Sigmoid colon (tissue), 3 donors: ENCODE measurements at regions not wholly inside any gene's neighbourhood (a gene's known extent, or its start where the extent isn't known, plus 50 kb on each side); places are given as distances from the start of the nearest gene placed in this dataset.

Source experiments
- POLR2A ChIP-seq, 2 donors: fragments of 450-650 bp; IDR thresholded peaks; one replicate each; pipeline ENCODE4 v1.6.1; 2016; ENCODE audit warnings: antibody characterized with exemption in 2 of 2, mild to moderate bottlenecking in 2 of 2, moderate library complexity in 2 of 2
- TF ChIP-seq, protein P1 (sequence below), 4 experiments: fragments of 450-650 bp in 3 of 4; fragments of 200-600 bp in 1 of 4; IDR thresholded peaks; one replicate each; pipeline ENCODE4 v1.5.1; 2016 to 2019; ENCODE audit warnings: antibody characterized with exemption in 4 of 4, mild to moderate bottlenecking in 3 of 4, moderate library complexity in 2 of 4

GRCh38 chr3:110314512-110315114, 757.0 kb upstream of the NECTIN3 start:
- no peak for TF ChIP-seq POLR2A (IDR thresholded peaks at IDR 0.05)
- TF ChIP-seq, protein P1, sequence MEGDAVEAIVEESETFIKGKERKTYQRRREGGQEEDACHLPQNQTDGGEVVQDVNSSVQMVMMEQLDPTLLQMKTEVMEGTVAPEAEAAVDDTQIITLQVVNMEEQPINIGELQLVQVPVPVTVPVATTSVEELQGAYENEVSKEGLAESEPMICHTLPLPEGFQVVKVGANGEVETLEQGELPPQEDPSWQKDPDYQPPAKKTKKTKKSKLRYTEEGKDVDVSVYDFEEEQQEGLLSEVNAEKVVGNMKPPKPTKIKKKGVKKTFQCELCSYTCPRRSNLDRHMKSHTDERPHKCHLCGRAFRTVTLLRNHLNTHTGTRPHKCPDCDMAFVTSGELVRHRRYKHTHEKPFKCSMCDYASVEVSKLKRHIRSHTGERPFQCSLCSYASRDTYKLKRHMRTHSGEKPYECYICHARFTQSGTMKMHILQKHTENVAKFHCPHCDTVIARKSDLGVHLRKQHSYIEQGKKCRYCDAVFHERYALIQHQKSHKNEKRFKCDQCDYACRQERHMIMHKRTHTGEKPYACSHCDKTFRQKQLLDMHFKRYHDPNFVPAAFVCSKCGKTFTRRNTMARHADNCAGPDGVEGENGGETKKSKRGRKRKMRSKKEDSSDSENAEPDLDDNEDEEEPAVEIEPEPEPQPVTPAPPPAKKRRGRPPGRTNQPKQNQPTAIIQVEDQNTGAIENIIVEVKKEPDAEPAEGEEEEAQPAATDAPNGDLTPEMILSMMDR (IDR thresholded peaks at IDR 0.05) = peak; percentile 13 to 72 (median 60)
